ENCODE measurements at regions not wholly inside any gene's neighbourhood (a gene's known extent, or its start where the extent isn't known, plus 50 kb on each side); places are given as distances from the start of the nearest gene placed in this dataset.

- no peak for DNase-seq (ENCODE audit: low read depth, low spot score)
- in situ Hi-C loops (cut with HindIII; ENCODE audit: low pct_unique_long_range_greater_than_20kb, low sequenced_read_pairs): no loop called here
Observed at GRCh38 chr3:25056036-25056755, 371.9 kb upstream of the RARB start.

DNA sequence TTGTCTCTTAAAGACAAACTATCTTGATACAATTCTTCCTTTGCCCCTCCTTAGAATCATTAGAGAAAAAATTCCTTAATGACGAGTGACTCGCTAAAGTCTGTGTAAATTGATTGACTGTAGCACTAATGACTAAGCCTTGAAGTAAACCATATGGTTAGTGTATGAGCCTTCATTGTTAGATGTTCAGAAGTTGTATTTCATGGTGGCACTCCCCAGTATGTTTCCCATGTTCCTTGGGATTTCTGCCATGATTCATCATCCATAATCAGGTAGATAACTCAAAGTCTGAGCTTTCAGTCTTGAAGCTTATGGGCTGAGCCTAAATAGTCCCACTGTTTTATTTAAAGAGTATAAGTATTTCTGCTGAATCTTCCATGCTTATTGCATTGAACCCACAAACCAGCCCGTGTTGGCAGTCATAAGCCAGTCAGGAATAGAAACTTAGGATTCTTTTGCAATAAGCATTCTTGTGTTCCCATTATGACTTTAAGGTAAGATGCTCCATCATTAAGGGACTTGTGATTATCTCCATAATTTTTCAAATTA lies 371.2 kb upstream of the RARB start:
- no peak for DNase-seq (ENCODE audit: low read depth, low spot score)
- in situ Hi-C loops (cut with HindIII; ENCODE audit: low pct_unique_long_range_greater_than_20kb, low sequenced_read_pairs): no loop called here

DNA sequence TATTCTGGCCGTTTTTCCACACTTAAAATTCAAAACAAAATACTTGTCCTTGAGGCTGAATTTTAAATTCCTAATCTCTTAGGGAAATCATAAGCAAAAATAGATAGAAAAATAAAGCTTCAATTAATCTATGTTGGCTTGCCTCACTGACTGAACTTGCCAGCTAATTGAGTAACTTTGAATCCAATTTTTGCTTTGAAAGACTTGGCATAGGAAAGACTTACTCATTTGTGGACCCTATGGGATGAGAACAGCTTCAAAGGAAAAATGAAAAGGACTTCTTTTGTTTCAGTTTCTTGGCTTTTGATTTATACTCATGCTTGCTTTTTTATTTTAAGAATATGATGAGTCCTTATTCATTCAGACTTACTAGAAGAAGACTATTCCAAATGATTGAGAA lies 370.7 kb upstream of the RARB start:
- DNase-seq (ENCODE audit: low read depth, low spot score): no peak
- in situ Hi-C loops (cut with HindIII; ENCODE audit: low pct_unique_long_range_greater_than_20kb, low sequenced_read_pairs): no loop called here

DNA sequence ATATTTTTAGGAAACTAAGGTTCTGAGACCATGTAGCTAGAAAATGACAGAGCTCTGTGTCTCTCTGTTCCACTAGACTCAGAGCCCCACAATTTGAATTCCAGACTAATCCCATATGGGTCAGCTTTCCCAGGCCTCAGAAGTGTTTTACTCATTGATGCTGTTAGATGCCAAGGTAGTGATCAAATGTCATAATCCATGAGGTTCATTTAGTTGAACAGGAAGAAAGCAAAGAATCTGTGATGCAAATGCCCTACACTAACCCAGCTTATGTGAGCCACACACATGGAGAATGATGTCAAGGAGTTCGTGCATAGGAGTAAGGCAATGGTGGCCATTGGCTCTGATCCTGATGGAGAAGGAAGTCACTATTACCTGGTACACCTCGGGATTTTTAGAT lies 363.4 kb upstream of the RARB start:
- in situ Hi-C loops (cut with HindIII; ENCODE audit: low pct_unique_long_range_greater_than_20kb, low sequenced_read_pairs): no loop called here
- no peak for DNase-seq (ENCODE audit: low read depth, low spot score)

- in situ Hi-C loops (cut with HindIII; ENCODE audit: low pct_unique_long_range_greater_than_20kb, low sequenced_read_pairs): no loop called here
- DNase-seq (ENCODE audit: low read depth, low spot score): no peak
Observed at GRCh38 chr3:25069970-25070369, 358.1 kb upstream of the RARB start.

DNA sequence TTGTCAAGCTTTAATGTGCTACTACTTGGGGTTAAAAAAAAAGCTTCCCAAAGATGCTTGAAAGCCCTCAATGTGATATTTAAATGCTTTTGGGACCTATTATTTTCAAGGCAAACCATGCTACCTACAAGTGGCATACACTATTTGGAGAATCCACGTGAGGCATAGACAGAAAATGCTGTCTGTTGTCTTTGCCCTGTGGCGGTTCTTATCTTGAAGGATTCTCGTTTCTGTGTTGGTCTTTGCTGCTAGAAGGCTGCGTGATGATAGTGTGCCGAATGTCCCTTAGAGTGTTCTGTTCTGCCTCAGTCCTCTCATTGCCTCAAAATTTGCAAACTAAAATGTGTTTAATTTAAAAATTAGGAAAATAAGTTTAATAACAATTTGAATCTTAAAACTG lies 356.2 kb upstream of the RARB start:
- in situ Hi-C loops (cut with HindIII; ENCODE audit: low pct_unique_long_range_greater_than_20kb, low sequenced_read_pairs): no loop called here
- no peak for DNase-seq (ENCODE audit: low read depth, low spot score)

- no peak for DNase-seq (ENCODE audit: low read depth, low spot score)
- in situ Hi-C loops (cut with HindIII; ENCODE audit: low pct_unique_long_range_greater_than_20kb, low sequenced_read_pairs): no loop called here
Observed at GRCh38 chr3:25073423-25073822, 354.6 kb upstream of the RARB start.

DNA sequence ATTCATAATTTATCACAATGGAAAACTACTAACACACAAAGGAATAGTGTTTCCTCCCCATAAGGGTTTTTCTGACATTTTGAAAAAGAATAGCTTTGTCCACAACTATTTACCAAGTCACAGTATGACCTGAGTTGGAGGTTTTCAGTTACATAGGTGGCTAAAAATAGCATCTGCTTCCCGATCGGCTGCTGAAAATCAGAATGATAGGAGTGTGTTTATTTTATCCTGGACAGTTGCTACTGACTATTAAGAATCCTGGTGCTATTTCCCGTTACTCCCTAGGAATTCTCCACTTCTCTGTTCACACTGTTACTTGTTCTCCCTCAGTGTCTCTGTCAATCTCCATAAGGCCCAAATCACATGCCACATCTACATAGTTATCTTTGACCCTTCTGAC lies 353.9 kb upstream of the RARB start:
- DNase-seq (ENCODE audit: low read depth, low spot score): peak; percentile 37
- in situ Hi-C loops (cut with HindIII; ENCODE audit: low pct_unique_long_range_greater_than_20kb, low sequenced_read_pairs): no loop called here

DNA sequence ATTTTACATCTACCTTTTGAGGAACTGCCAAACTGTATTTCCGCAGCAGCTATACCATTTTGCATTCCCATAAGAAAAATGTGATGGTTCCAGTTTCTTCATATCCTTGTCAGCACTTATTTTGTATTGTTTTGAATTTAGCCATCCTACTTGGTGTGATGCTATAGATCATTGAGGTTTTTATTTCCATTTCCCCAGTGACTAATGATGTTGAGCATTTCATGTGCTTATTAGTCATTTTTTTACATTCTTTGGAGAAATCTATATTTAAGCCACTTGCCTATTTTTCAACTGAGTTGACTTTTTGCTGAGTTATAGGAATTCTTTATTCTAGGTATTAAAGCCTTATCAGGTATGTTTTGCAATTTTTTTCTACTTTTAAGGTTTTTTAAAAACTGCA lies 347.6 kb upstream of the RARB start:
- DNase-seq (ENCODE audit: low read depth, low spot score): no peak
- in situ Hi-C loops (cut with HindIII; ENCODE audit: low pct_unique_long_range_greater_than_20kb, low sequenced_read_pairs): no loop called here

- no peak for DNase-seq (ENCODE audit: low read depth, low spot score)
- in situ Hi-C loops (cut with HindIII; ENCODE audit: low pct_unique_long_range_greater_than_20kb, low sequenced_read_pairs): no loop called here
Observed at GRCh38 chr3:25084016-25084415, 344.0 kb upstream of the RARB start.

DNA sequence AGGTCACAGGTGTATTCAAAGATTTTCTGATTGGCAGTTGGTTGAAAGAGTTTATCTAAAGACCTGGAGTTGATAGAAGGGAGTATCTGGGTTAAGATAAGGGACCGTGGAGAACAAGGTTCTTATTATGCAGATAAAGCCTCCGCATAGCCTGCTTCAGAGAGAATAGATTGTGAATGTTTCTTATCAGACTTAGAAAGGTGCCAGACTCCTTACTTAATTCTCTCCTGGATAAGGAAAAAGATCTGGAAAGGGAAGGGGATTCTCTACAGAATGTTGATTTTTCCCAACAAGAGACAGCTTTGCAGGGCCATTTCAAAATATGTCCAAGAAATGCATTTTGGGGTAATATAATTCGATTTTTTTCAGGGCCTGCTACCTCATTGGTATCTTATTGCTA lies 341.3 kb upstream of the RARB start:
- DNase-seq (ENCODE audit: low read depth, low spot score): no peak
- in situ Hi-C loops (cut with HindIII; ENCODE audit: low pct_unique_long_range_greater_than_20kb, low sequenced_read_pairs): no loop called here

- in situ Hi-C loops (cut with HindIII; ENCODE audit: low pct_unique_long_range_greater_than_20kb, low sequenced_read_pairs): no loop called here
- no peak for DNase-seq (ENCODE audit: low read depth, low spot score)
Observed at GRCh38 chr3:25088284-25088683, 339.8 kb upstream of the RARB start.

DNA sequence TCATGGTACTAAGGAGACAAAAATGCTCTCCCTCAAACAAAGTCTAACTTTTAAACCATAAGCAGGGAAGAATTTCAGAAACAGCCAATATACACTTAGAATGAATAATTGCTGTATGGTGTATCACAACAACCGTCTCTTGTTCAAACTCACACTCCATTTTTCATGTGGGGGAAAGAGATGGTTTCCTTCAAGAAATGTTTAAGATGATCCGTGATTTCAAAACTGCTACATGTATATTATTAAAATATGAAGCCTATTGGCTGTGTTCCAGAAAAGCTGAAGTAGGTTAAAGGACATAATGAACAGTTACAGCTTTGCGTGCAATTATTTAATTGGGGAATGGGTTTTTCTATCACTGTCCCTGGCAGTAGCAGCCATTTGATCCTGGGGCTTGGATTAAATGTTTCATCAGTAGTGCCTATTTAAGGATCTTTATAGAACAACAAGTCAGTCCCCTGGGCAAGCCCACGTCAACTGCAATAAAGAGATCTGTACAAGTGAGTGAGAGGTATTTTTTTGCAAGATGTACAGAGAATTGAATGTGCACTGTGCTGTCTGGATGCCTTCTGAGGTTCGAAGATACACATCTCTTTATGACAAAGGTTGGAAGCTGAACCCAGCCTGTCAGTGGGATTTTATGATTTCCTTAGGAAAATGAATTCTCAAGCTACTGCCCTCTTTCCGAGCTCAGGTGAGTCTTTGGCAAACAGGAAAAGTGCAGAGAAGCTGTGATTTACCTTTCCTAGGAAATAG lies 337.2 kb upstream of the RARB start:
- DNase-seq (ENCODE audit: low read depth, low spot score): no peak
- in situ Hi-C loops (cut with HindIII; ENCODE audit: low pct_unique_long_range_greater_than_20kb, low sequenced_read_pairs): no loop called here

- DNase-seq (ENCODE audit: low read depth, low spot score): no peak
- in situ Hi-C loops (cut with HindIII; ENCODE audit: low pct_unique_long_range_greater_than_20kb, low sequenced_read_pairs): no loop called here
Observed at GRCh38 chr3:25091934-25092333, 336.1 kb upstream of the RARB start.

DNA sequence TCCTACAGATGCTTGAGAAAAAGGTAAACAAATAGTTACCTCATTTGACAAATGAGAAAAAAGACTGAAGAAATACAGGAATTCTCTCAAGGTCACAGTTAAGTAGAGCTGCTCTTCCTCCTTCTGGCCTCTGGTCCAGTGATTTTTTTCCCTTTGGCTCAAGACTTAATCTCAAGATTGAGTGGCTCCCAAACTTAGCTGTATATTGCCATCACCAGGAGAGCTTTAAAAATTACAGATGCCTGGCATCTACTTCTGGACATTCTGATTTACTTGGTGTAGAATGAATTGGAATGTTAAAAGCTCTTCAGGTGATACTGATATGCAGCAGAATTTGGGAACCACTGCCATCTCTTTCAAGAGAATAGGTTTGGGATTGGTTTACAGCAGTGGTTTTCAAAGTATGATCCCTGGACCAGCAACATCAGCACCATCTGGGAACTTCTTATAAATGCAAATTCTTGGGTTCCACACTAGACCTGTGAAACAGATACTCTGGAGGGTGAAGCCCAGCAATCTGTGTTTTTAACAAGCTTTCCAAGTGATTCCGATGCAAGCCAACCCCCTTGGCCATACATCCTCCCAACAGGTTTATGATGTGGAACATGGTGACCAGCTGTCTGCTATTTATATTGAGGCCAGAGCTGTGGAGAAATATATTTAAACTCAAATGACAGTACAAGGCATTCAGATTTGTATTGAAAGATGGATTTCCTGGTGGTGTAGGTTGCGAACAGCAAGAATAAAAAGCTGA lies 333.0 kb upstream of the RARB start:
- in situ Hi-C loops (cut with HindIII; ENCODE audit: low pct_unique_long_range_greater_than_20kb, low sequenced_read_pairs): no loop called here
- peak; percentile 38 for DNase-seq (ENCODE audit: low read depth, low spot score)

DNA sequence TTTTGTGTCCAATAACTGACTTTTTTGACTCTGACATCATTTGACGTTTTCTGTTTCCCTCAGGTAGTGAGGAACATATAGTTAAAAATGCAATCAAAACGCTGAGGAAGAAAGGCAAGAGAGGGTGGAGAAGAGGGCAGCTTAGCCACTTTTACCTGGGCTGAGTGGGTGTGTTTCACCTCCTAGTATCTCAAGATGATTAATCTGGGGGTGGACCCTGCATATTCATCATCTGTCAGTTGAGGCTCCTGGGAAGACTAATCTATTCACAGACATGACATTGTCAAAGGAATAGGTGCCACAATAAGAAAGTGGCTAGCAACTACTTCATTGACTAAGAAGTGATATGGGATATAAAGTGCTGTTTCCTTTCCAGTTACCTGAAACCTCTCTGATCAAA lies 331.5 kb upstream of the RARB start:
- in situ Hi-C loops (cut with HindIII; ENCODE audit: low pct_unique_long_range_greater_than_20kb, low sequenced_read_pairs): no loop called here
- no peak for DNase-seq (ENCODE audit: low read depth, low spot score)

GRCh38 chr3:25097023-25097422 lies 331.0 kb upstream of the RARB start:
- DNase-seq (ENCODE audit: low read depth, low spot score): no peak
- in situ Hi-C loops (cut with HindIII; ENCODE audit: low pct_unique_long_range_greater_than_20kb, low sequenced_read_pairs): no loop called here

GRCh38 chr3:25099666-25100065 lies 328.4 kb upstream of the RARB start:
- no peak for DNase-seq (ENCODE audit: low read depth, low spot score)
- in situ Hi-C loops (cut with HindIII; ENCODE audit: low pct_unique_long_range_greater_than_20kb, low sequenced_read_pairs): no loop called here

Data from SK-MEL-5 (cell line).